Left lobe of liver (tissue), 2 donors: ENCODE measurements at regions not wholly inside any gene's neighbourhood (a gene's known extent, or its start where the extent isn't known, plus 50 kb on each side); places are given as distances from the start of the nearest gene placed in this dataset.
"Not testable (repeated sequence)": the region's sequence is repeated elsewhere in the genome, so short reads cannot be mapped to it uniquely, and the experiment has no call there.

Source experiments
- ATAC-seq: fragments of 200-7000 bp; cut with Tn5 transposase; one replicate; pipeline ENCODE4 v1.9.1; 2020; ENCODE audit warnings: mild to moderate bottlenecking, moderate library complexity
- DNase-seq: peaks from one replicate; pipeline ENCODE4 v3.0.0-alpha.2; 2020; ENCODE audit warnings: low spot score
- donor health status: DM: no; HTN: no; CAD: no; lungs with moderate emphysema.
- donor health status: DM: no; HTN: yes; CAD: no.

- DNase-seq (no peak), ATAC-seq (no peak)
Measured at GRCh38 chr4:43411226-43411625, 518.7 kb downstream of the GRXCR1 start.

GRCh38 chr4:43423276-43423675 is 530.8 kb downstream of the GRXCR1 start:
- DNase-seq: no peak
- no peak for ATAC-seq

- no peak for ATAC-seq
Measured at GRCh38 chr4:43425206-43425605, 532.7 kb downstream of the GRXCR1 start.

GRCh38 chr4:43435291-43435690 is 542.8 kb downstream of the GRXCR1 start:
- DNase-seq (no peak), ATAC-seq (no peak)

More at GRCh38 chr4:43425206-43425605, 532.7 kb downstream of the GRXCR1 start:
- DNase-seq: no peak

GRCh38 chr4:43452948-43453347 is 560.4 kb downstream of the GRXCR1 start:
- ATAC-seq: no peak
- no peak for DNase-seq

GRCh38 chr4:43456383-43456782 is 563.9 kb downstream of the GRXCR1 start:
- no peak for ATAC-seq
- no peak for DNase-seq

- DNase-seq (no peak), ATAC-seq (no peak)
Measured at GRCh38 chr4:43457866-43458265, 565.4 kb downstream of the GRXCR1 start.

GRCh38 chr4:43458293-43458692 is 565.8 kb downstream of the GRXCR1 start:
- no peak for ATAC-seq
- DNase-seq: no peak

GRCh38 chr4:43471950-43472349 is 579.4 kb downstream of the GRXCR1 start:
- DNase-seq (no peak), ATAC-seq (no peak)

GRCh38 chr4:43481526-43481925 is 589.0 kb downstream of the GRXCR1 start:
- no peak for DNase-seq
- ATAC-seq: no peak

GRCh38 chr4:43485196-43485595 is 592.7 kb downstream of the GRXCR1 start:
- ATAC-seq: no peak
- DNase-seq: no peak

- ATAC-seq (no peak), DNase-seq (no peak)
Measured at GRCh38 chr4:43496188-43496587, 603.7 kb downstream of the GRXCR1 start.

- no peak for ATAC-seq
- no peak for DNase-seq
Measured at GRCh38 chr4:43496602-43497001, 604.1 kb downstream of the GRXCR1 start.

GRCh38 chr4:43505823-43506222 is 613.3 kb downstream of the GRXCR1 start:
- not testable (repeated sequence) for DNase-seq, ATAC-seq

GRCh38 chr4:43512253-43512652 is 619.7 kb downstream of the GRXCR1 start:
- no peak for ATAC-seq
- no peak for DNase-seq

- DNase-seq (no peak), ATAC-seq (no peak)
Measured at GRCh38 chr4:43525646-43526045, 633.1 kb downstream of the GRXCR1 start.

- DNase-seq (no peak), ATAC-seq (no peak)
Measured at GRCh38 chr4:43547561-43547960, 655.0 kb downstream of the GRXCR1 start.

GRCh38 chr4:43550981-43551627 is 658.6 kb downstream of the GRXCR1 start:
- DNase-seq: no peak
- no peak for ATAC-seq

- no peak for DNase-seq
- no peak for ATAC-seq
Measured at GRCh38 chr4:43556262-43556661, 663.7 kb downstream of the GRXCR1 start.

- no peak for DNase-seq
- ATAC-seq: no peak
Measured at GRCh38 chr4:43560047-43560446, 667.5 kb downstream of the GRXCR1 start.

GRCh38 chr4:43564107-43564506 is 671.6 kb downstream of the GRXCR1 start:
- ATAC-seq: no peak
- no peak for DNase-seq

GRCh38 chr4:43564591-43564990 is 672.1 kb downstream of the GRXCR1 start:
- ATAC-seq (no peak), DNase-seq (no peak)

GRCh38 chr4:43567644-43568043 is 675.1 kb downstream of the GRXCR1 start:
- ATAC-seq (no peak), DNase-seq (no peak)
